ENCODE measurements at regions not wholly inside any gene's neighbourhood (a gene's known extent, or its start where the extent isn't known, plus 50 kb on each side); places are given as distances from the start of the nearest gene placed in this dataset.

GRCh38 chr13:73681015-73681414 is 453.2 kb downstream of the KLF12 start:
- ChIA-PET POLR2A (no interaction called here), CTCF (no interaction called here)
- BruUV-seq (replicated peaks): no TSS peak
- TF ChIP-seq SIN3A (IDR thresholded peaks at IDR 0.05; ENCODE audit: borderline replicate concordance, insufficient read depth, low read depth, low read length): no peak
- Histone ChIP-seq H3K36me3 (ENCODE audit: control insufficient read depth, insufficient read depth, low read length) (no peaks in the 10 kb centered on the region), H3K27ac (ENCODE audit: low read length) (no peak overlapping the region), H3K4me3 (ENCODE audit: low read depth in 2 of 2, low read length in 2 of 2) (no peak overlapping the region), H3K9me3 (ENCODE audit: control insufficient read depth, insufficient read depth, low read depth, low read length) (no peaks in the 10 kb centered on the region), H3K27me3 (ENCODE audit: control insufficient read depth, insufficient read depth, low read length) (no peaks in the 10 kb centered on the region), H3K4me1 (ENCODE audit: control insufficient read depth, insufficient read depth, low read length) (no peaks in the 10 kb centered on the region)
- in situ Hi-C loops (cut with HindIII; ENCODE audit: low pct_unique_long_range_greater_than_20kb, low sequenced_read_pairs): no loop called here
- DNase-seq (ENCODE audit: low read depth, low spot score) (no peak), ATAC-seq (no peak)
- intact Hi-C loops (cut with micrococcal nuclease; ENCODE audit: unreplicated experiment): no loop called here

- in situ Hi-C loops (cut with HindIII; ENCODE audit: low pct_unique_long_range_greater_than_20kb, low sequenced_read_pairs) (no loop called here), intact Hi-C loops (cut with micrococcal nuclease; ENCODE audit: unreplicated experiment) (no loop called here)
- Histone ChIP-seq H3K4me1 (ENCODE audit: control insufficient read depth, insufficient read depth, low read length) (no peaks in the 10 kb centered on the region), H3K36me3 (ENCODE audit: control insufficient read depth, insufficient read depth, low read length) (no peaks in the 10 kb centered on the region), H3K9me3 (ENCODE audit: control insufficient read depth, insufficient read depth, low read depth, low read length) (no peaks in the 10 kb centered on the region), H3K4me3 (ENCODE audit: low read depth in 2 of 2, low read length in 2 of 2) (no peak overlapping the region), H3K27me3 (ENCODE audit: control insufficient read depth, insufficient read depth, low read length) (no peaks in the 10 kb centered on the region), H3K27ac (ENCODE audit: low read length) (no peak overlapping the region)
- ChIA-PET POLR2A (no interaction called here), CTCF (no interaction called here)
- ATAC-seq (no peak), DNase-seq (ENCODE audit: low read depth, low spot score) (no peak)
- TF ChIP-seq SIN3A (IDR thresholded peaks at IDR 0.05; ENCODE audit: borderline replicate concordance, insufficient read depth, low read depth, low read length) (no peak), POLR2AphosphoS5 (IDR thresholded peaks at IDR 0.05; ENCODE audit: low read depth, low read length) (no peak), CTCF (IDR thresholded peaks at IDR 0.05) (no peak), TCF7L2 (IDR thresholded peaks at IDR 0.05; ENCODE audit: low read depth, low read length) (no peak), REST (IDR thresholded peaks at IDR 0.05; ENCODE audit: insufficient read depth in 1 of 2, low read depth in 2 of 2, low read length in 1 of 2) (no peak)
- no TSS peak for BruUV-seq (replicated peaks)
Observed at GRCh38 chr13:73677048-73677601, 457.1 kb downstream of the KLF12 start.

GRCh38 chr13:73676550-73677047 is 457.6 kb downstream of the KLF12 start:
- POLR2A ChIA-PET: no interaction called here
- no TSS peak for BruUV-seq (replicated peaks)

More at GRCh38 chr13:73676550-73677047, 457.6 kb downstream of the KLF12 start:
- Histone ChIP-seq H3K9me3 (ENCODE audit: control insufficient read depth, insufficient read depth, low read depth, low read length) (no peaks in the 10 kb centered on the region), H3K27me3 (ENCODE audit: control insufficient read depth, insufficient read depth, low read length) (no peaks in the 10 kb centered on the region), H3K4me3 (ENCODE audit: low read depth in 2 of 2, low read length in 2 of 2) (no peak overlapping the region), H3K27ac (ENCODE audit: low read length) (no peak overlapping the region), H3K4me1 (ENCODE audit: control insufficient read depth, insufficient read depth, low read length) (no peaks in the 10 kb centered on the region), H3K36me3 (ENCODE audit: control insufficient read depth, insufficient read depth, low read length) (no peaks in the 10 kb centered on the region)
- intact Hi-C loops (cut with micrococcal nuclease; ENCODE audit: unreplicated experiment): no loop called here
- no peak for TF ChIP-seq POLR2AphosphoS5 (IDR thresholded peaks at IDR 0.05; ENCODE audit: low read depth, low read length)
- no peak for TF ChIP-seq SIN3A (IDR thresholded peaks at IDR 0.05; ENCODE audit: borderline replicate concordance, insufficient read depth, low read depth, low read length)
- TF ChIP-seq REST (IDR thresholded peaks at IDR 0.05; ENCODE audit: insufficient read depth in 1 of 2, low read depth in 2 of 2, low read length in 1 of 2): no peak
- TF ChIP-seq TCF7L2 (IDR thresholded peaks at IDR 0.05; ENCODE audit: low read depth, low read length): no peak
- no peak for TF ChIP-seq CTCF (IDR thresholded peaks at IDR 0.05)
- DNase-seq (ENCODE audit: low read depth, low spot score) (no peak), ATAC-seq (no peak)
- in situ Hi-C loops (cut with HindIII; ENCODE audit: low pct_unique_long_range_greater_than_20kb, low sequenced_read_pairs): no loop called here
- CTCF ChIA-PET: no interaction called here
